ENCODE measurements at regions not wholly inside any gene's neighbourhood (a gene's known extent, or its start where the extent isn't known, plus 50 kb on each side); places are given as distances from the start of the nearest gene placed in this dataset.

GRCh38 chr6:119676961-119677360 lies 327.4 kb upstream of the MAN1A1 start:
- Histone ChIP-seq H3K27me3 (replicated peaks; ENCODE audit: insufficient read depth, low read depth, low read length, poor library complexity) (peaks cover 11% of the 10 kb centered on the region), H3K4me1 (ENCODE audit: insufficient read depth, low read length, poor library complexity, severe bottlenecking) (no peaks in the 10 kb centered on the region), H3K9me3 (ENCODE audit: low read depth, low read length, poor library complexity, severe bottlenecking) (no peaks in the 10 kb centered on the region), H3K4me3 (ENCODE audit: low read depth, low read length, poor library complexity, severe bottlenecking) (no peak overlapping the region), H3K27ac (ENCODE audit: low read depth, low read length, poor library complexity, severe bottlenecking) (no peak overlapping the region), H3K36me3 (ENCODE audit: insufficient read depth, low read length, poor library complexity, severe bottlenecking) (no peaks in the 10 kb centered on the region)
- DNase-seq (ENCODE audit: low spot score) = no peak
- POLR2A ChIA-PET (ENCODE audit: low non-redundant PET) = no interaction called here
- no TSS peak for BruUV-seq (replicated peaks)
- intact Hi-C loops (cut with micrococcal nuclease; ENCODE audit: unreplicated experiment) = no loop called here
- TF ChIP-seq CTCF (conservative IDR thresholded peaks at IDR 0.05; ENCODE audit: low read depth, low read length) = no peak
- no peak for TF ChIP-seq EZH2 (IDR thresholded peaks at IDR 0.05; ENCODE audit: borderline replicate concordance, low read depth, low read length, poor library complexity, severe bottlenecking)
- CTCF ChIA-PET = no interaction called here

- BruUV-seq (replicated peaks) = no TSS peak
- Histone ChIP-seq H3K4me1 (ENCODE audit: insufficient read depth, low read length, poor library complexity, severe bottlenecking) (no peaks in the 10 kb centered on the region), H3K4me3 (ENCODE audit: low read depth, low read length, poor library complexity, severe bottlenecking) (no peak overlapping the region), H3K36me3 (ENCODE audit: insufficient read depth, low read length, poor library complexity, severe bottlenecking) (no peaks in the 10 kb centered on the region), H3K27me3 (replicated peaks; ENCODE audit: insufficient read depth, low read depth, low read length, poor library complexity) (peaks cover 18% of the 10 kb centered on the region), H3K9me3 (ENCODE audit: low read depth, low read length, poor library complexity, severe bottlenecking) (no peaks in the 10 kb centered on the region), H3K27ac (ENCODE audit: low read depth, low read length, poor library complexity, severe bottlenecking) (no peak overlapping the region)
- CTCF ChIA-PET = no interaction called here
- intact Hi-C loops (cut with micrococcal nuclease; ENCODE audit: unreplicated experiment) = no loop called here
- TF ChIP-seq CTCF (conservative IDR thresholded peaks at IDR 0.05; ENCODE audit: low read depth, low read length) (no peak), EZH2 (IDR thresholded peaks at IDR 0.05; ENCODE audit: borderline replicate concordance, low read depth, low read length, poor library complexity, severe bottlenecking) (no peak)
- POLR2A ChIA-PET (ENCODE audit: low non-redundant PET) = interaction anchor here (0.8 kb wide), 1 partner anchor 1785 kb away, joined by 4 read pairs; no protein-coding TSS in a partner anchor
- DNase-seq (ENCODE audit: low spot score) = no peak
Measured at GRCh38 chr6:119676230-119676629, 326.7 kb upstream of the MAN1A1 start.

- H3K4me3 ChIP-seq (ENCODE audit: low read depth, low read length, poor library complexity, severe bottlenecking) = no peak overlapping the region
- H3K36me3 ChIP-seq (ENCODE audit: insufficient read depth, low read length, poor library complexity, severe bottlenecking) = no peaks in the 10 kb centered on the region
- peaks cover 24% of the 10 kb centered on the region for H3K27me3 ChIP-seq (replicated peaks; ENCODE audit: insufficient read depth, low read depth, low read length, poor library complexity)
- ChIA-PET CTCF (no interaction called here), POLR2A (ENCODE audit: low non-redundant PET) (no interaction called here)
- no TSS peak for BruUV-seq (replicated peaks)
- H3K9me3 ChIP-seq (ENCODE audit: low read depth, low read length, poor library complexity, severe bottlenecking) = no peaks in the 10 kb centered on the region
- H3K27ac ChIP-seq (ENCODE audit: low read depth, low read length, poor library complexity, severe bottlenecking) = no peak overlapping the region
- intact Hi-C loops (cut with micrococcal nuclease; ENCODE audit: unreplicated experiment) = no loop called here
- no peak for TF ChIP-seq CTCF (conservative IDR thresholded peaks at IDR 0.05; ENCODE audit: low read depth, low read length)
- no peak for TF ChIP-seq EZH2 (IDR thresholded peaks at IDR 0.05; ENCODE audit: borderline replicate concordance, low read depth, low read length, poor library complexity, severe bottlenecking)
- H3K4me1 ChIP-seq (ENCODE audit: insufficient read depth, low read length, poor library complexity, severe bottlenecking) = no peaks in the 10 kb centered on the region
- no peak for DNase-seq (ENCODE audit: low spot score)
Measured at GRCh38 chr6:119673741-119674140, 324.2 kb upstream of the MAN1A1 start.
